ENCODE measurements at regions not wholly inside any gene's neighbourhood (a gene's known extent, or its start where the extent isn't known, plus 50 kb on each side); places are given as distances from the start of the nearest gene placed in this dataset.

GRCh38 chr18:34280000-34280399 is 55.3 kb upstream of the NOL4 start:
- TF ChIP-seq CTCF (IDR thresholded peaks at IDR 0.05) (no peak), EP300 (IDR thresholded peaks at IDR 0.05) (no peak)
